CD14-positive monocyte (primary cell): ENCODE measurements at regions not wholly inside any gene's neighbourhood (a gene's known extent, or its start where the extent isn't known, plus 50 kb on each side); places are given as distances from the start of the nearest gene placed in this dataset.

ENCODE experiments used
- DNase-seq, 3 donors: peaks; one replicate each; pipeline ENCODE4 v3.0.0-alpha.2; 2011 to 2022
- H2AFZ ChIP-seq: 2 replicates; pipeline ENCODE4 v1.6.0; 2012; ENCODE audit warnings: mild to moderate bottlenecking, low read depth, low read length, inconsistent platforms; ENCODE audit not compliant: insufficient read depth, poor library complexity, severe bottlenecking
- H3K27ac ChIP-seq, 2 donors: 1 replicate in 1 of 2; 2 replicates in 1 of 2; pipeline ENCODE4 v1.5.1; 2012 to 2013; ENCODE audit warnings: low read length in 2 of 2, control low read depth in 1 of 2, inconsistent platforms in 1 of 2, low read depth in 1 of 2, mild to moderate bottlenecking in 1 of 2
- H3K27me3 ChIP-seq, 2 donors: one replicate each; pipeline versions ENCODE4 v1.6.0 to v1.6.1; 2011 to 2013; ENCODE audit warnings: low read length in 2 of 2; ENCODE audit not compliant: control insufficient read depth in 2 of 2, insufficient read depth in 2 of 2
- H3K36me3 ChIP-seq, 2 donors: replicated peaks in 1 of 2; 1 replicate in 1 of 2; 2 replicates in 1 of 2; pipeline versions ENCODE4 v1.5.1 to v1.6.1; 2012 to 2013; ENCODE audit warnings: low read length in 2 of 2, control low read depth in 1 of 2, inconsistent platforms in 1 of 2, mild to moderate bottlenecking in 1 of 2; ENCODE audit not compliant: insufficient read depth in 2 of 2, control insufficient read depth in 1 of 2
- H3K4me1 ChIP-seq, 2 donors: 1 replicate in 1 of 2; 2 replicates in 1 of 2; pipeline versions ENCODE4 v1.5.1 to v1.6.1; 2012 to 2013; ENCODE audit warnings: low read length in 2 of 2, control low read depth in 1 of 2, inconsistent platforms in 1 of 2, mild to moderate bottlenecking in 1 of 2, moderate library complexity in 1 of 2; ENCODE audit not compliant: insufficient read depth in 2 of 2, control insufficient read depth in 1 of 2
- H3K4me2 ChIP-seq: replicated peaks from 2 replicates; pipeline ENCODE3; 2012; ENCODE audit warnings: low read length, moderate library complexity, mild to moderate bottlenecking; ENCODE audit not compliant: poor library complexity, severe bottlenecking; ENCODE audit errors: extremely low read depth
- H3K4me3 ChIP-seq, 3 experiments: fragments of 200-600 bp in 1 of 3; sonication (generic) in 1 of 3; replicated peaks in 1 of 3; 1 replicate in 2 of 3; 2 replicates in 1 of 3; pipeline ENCODE4 v1.5.1; 2011 to 2013; ENCODE audit warnings: low read length in 3 of 3, mild to moderate bottlenecking in 3 of 3, control low read depth in 2 of 3, low read depth in 2 of 3, inconsistent platforms in 1 of 3, moderate library complexity in 1 of 3
- H3K79me2 ChIP-seq: 2 replicates; pipeline ENCODE4 v1.6.0; 2012; ENCODE audit warnings: mild to moderate bottlenecking, control low read depth, inconsistent platforms, low read length, moderate library complexity; ENCODE audit not compliant: insufficient read depth
- H3K9ac ChIP-seq: 2 replicates; pipeline ENCODE4 v1.6.0; 2017; ENCODE audit warnings: low read length, mild to moderate bottlenecking; ENCODE audit not compliant: insufficient read depth, poor library complexity, severe bottlenecking
- H3K9me3 ChIP-seq, 2 donors: replicated peaks in 1 of 2; 1 replicate in 1 of 2; 2 replicates in 1 of 2; pipeline versions ENCODE4 v1.5.1 to v1.6.1; 2012 to 2013; ENCODE audit warnings: low read length in 2 of 2, control low read depth in 1 of 2; ENCODE audit not compliant: control insufficient read depth in 1 of 2, insufficient read depth in 1 of 2
- H4K20me1 ChIP-seq: 2 replicates; pipeline ENCODE4 v1.6.0; 2012; ENCODE audit warnings: mild to moderate bottlenecking, low read length, control low read depth, moderate library complexity; ENCODE audit not compliant: insufficient read depth
- H3K27ac Mint-ChIP-seq, 7 donors: one replicate each; pipeline ENCODE4 v1.8.0; 2020; ENCODE audit warnings: mild to moderate bottlenecking in 7 of 7, mixed read lengths in 7 of 7, moderate library complexity in 6 of 7, inconsistent platforms in 2 of 7
- H3K27me3 Mint-ChIP-seq, 3 donors: one replicate each; pipeline ENCODE4 v1.8.0; 2021 to 2022; ENCODE audit warnings: low read depth in 3 of 3, mild to moderate bottlenecking in 3 of 3, mixed read lengths in 3 of 3, moderate library complexity in 3 of 3, inconsistent platforms in 1 of 3
- H3K36me3 Mint-ChIP-seq, 2 donors: one replicate each; pipeline ENCODE4 v1.8.0; 2020; ENCODE audit warnings: mixed read lengths in 2 of 2, inconsistent platforms in 1 of 2, mild to moderate bottlenecking in 1 of 2
- H3K4me1 Mint-ChIP-seq: one replicate; pipeline ENCODE4 v1.8.0; 2020; ENCODE audit warnings: mild to moderate bottlenecking, mixed read lengths
- H3K4me3 Mint-ChIP-seq, 2 donors: one replicate each; pipeline ENCODE4 v1.8.0; 2020; ENCODE audit warnings: mild to moderate bottlenecking in 2 of 2, mixed read lengths in 2 of 2, moderate library complexity in 1 of 2
- H3K9me3 Mint-ChIP-seq, 7 donors: one replicate each; pipeline ENCODE4 v1.8.0; 2020 to 2022; ENCODE audit warnings: mixed read lengths in 7 of 7, mild to moderate bottlenecking in 6 of 7, moderate library complexity in 6 of 7, inconsistent platforms in 2 of 7
- CTCF ChIP-seq: fragments of 200-600 bp; IDR thresholded peaks from one replicate; pipeline ENCODE4 v1.8.0; 2022; ENCODE audit warnings: antibody characterized with exemption, mild to moderate bottlenecking
- WGBS: methylation state at CpG from one replicate; pipeline ENCODE4 v1.1.5; 2013; ENCODE audit warnings: missing lambda C conversion rate; ENCODE audit not compliant: insufficient coverage; 5-methylcytosine and 5-hydroxymethylcytosine counted together
- intact Hi-C, 2 donors: fragments of 100-400 bp; cut with micrococcal nuclease; formaldehyde crosslinking; loops; one replicate each; pipeline versions ENCODE4 v1.15.0 to v1.15.1; 2023

DNA sequence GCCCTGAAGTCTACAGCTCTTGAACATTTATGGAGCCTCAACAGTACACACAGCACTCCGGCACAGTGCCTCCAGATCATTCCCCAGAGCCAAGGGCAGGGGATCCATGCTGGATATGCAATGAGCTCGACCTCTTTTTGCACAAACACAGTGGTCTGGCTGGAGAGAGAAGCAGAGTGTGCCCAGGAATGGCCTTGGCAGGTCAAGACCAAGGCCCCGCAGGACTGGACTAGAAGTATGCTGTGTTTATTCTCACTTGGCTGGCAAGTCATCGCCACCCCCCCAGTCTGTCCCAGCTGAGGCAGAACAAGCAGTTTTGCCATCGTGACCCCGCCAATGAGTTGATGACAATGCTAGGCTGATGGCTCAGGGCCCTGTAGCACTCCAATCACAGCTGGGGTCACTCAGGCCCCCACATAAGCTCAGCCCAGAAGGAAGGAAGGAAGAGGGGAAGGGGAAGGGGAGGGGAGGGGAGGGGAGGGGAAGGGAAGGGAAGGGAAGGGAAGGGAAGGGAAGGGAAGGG, 212.1 kb downstream of the TTC32 start:
- no peaks in the 10 kb centered on the region for H3K9me3 ChIP-seq
- Mint-ChIP-seq H3K9me3 (peaks cover 0 to under 1% (median 0%) of the 10 kb centered on the region in 7 donors), H3K4me3 (no peak overlapping the region), H3K27ac (no peak overlapping the region), H3K27me3 (peaks cover 1 to 2% (median 2%) of the 10 kb centered on the region in 3 donors), H3K36me3 (no peaks in the 10 kb centered on the region), H3K4me1 (no peaks in the 10 kb centered on the region)
- H2AFZ ChIP-seq, result no peak overlapping the region
- H3K27ac ChIP-seq, result no peak overlapping the region
- intact Hi-C loops, result no loop called here
- H4K20me1 ChIP-seq, result no peaks in the 10 kb centered on the region
- no peaks in the 10 kb centered on the region for H3K79me2 ChIP-seq
- no peak overlapping the region for H3K9ac ChIP-seq
- no peaks in the 10 kb centered on the region for H3K36me3 ChIP-seq
- no peak overlapping the region for H3K4me3 ChIP-seq
- no peaks in the 10 kb centered on the region for H3K4me1 ChIP-seq
- DNase-seq, result no peak
- H3K4me2 ChIP-seq, result no peak overlapping the region
- WGBS, result 85% methylated on average over 3 of the region's 6 CpGs
- no peaks in the 10 kb centered on the region for H3K27me3 ChIP-seq
- TF ChIP-seq CTCF, result no peak

DNA sequence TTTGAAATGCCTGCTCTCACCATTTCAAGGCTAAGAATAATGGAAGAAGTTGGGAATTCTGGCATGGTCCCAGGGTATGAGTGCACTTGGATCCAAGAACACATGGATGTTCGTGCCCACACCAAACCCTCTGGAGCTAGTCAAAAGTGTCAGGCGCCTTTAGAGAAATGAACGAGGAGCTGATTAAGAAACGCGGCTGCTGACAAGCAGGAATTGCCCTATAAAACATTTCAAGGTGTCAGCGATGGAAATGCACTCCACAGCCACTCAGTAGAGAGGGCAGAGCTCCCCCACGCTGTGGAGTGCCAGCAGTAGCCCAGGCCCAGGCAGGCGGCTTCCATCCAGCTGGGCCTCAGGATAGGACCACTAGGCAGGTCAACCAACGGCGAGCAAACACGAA, 213.7 kb downstream of the TTC32 start:
- H3K27ac ChIP-seq, result no peak overlapping the region
- H3K4me3 Mint-ChIP-seq, result no peak overlapping the region
- no peaks in the 10 kb centered on the region for H4K20me1 ChIP-seq
- peaks cover 0 to 2% (median 1%) of the 10 kb centered on the region in 3 donors for H3K27me3 Mint-ChIP-seq
- H3K36me3 Mint-ChIP-seq, result no peaks in the 10 kb centered on the region
- DNase-seq, result no peak
- no peak overlapping the region for H2AFZ ChIP-seq
- no peak overlapping the region for H3K4me3 ChIP-seq
- no peak overlapping the region for H3K4me2 ChIP-seq
- H3K27me3 ChIP-seq, result no peaks in the 10 kb centered on the region
- no peaks in the 10 kb centered on the region for H3K36me3 ChIP-seq
- H3K4me1 Mint-ChIP-seq, result no peaks in the 10 kb centered on the region
- H3K9ac ChIP-seq, result no peak overlapping the region
- H3K79me2 ChIP-seq, result no peaks in the 10 kb centered on the region
- 92% methylated on average over 8 of the region's 11 CpGs for WGBS
- peaks cover 0 to 1% (median 0%) of the 10 kb centered on the region in 7 donors for H3K9me3 Mint-ChIP-seq
- intact Hi-C loops, result no loop called here
- H3K9me3 ChIP-seq, result no peaks in the 10 kb centered on the region
- TF ChIP-seq CTCF, result no peak
- no peak overlapping the region for H3K27ac Mint-ChIP-seq
- H3K4me1 ChIP-seq, result no peaks in the 10 kb centered on the region
